Activated CD4-positive, alpha-beta memory T cell treated with anti-CD3 and anti-CD28 coated beads for 36 hours (primary cell): ENCODE measurements at regions not wholly inside any gene's neighbourhood (a gene's known extent, or its start where the extent isn't known, plus 50 kb on each side); places are given as distances from the start of the nearest gene placed in this dataset.

ENCODE experiments used
- CTCF ChIA-PET: fragments of 350-600 bp; sonication (Branson Sonifier 250); formaldehyde crosslinking; loops from one replicate; lab custom pipeline; 2021; ENCODE audit warnings: antibody characterized with exemption, inconsistent platforms; lab: Charles Lee
- POLR2A ChIA-PET: fragments of 350-600 bp; sonication (Branson Sonifier 250); formaldehyde crosslinking; loops from one replicate; lab custom pipeline; 2021; ENCODE audit warnings: antibody characterized with exemption; lab: Charles Lee
- DNase-seq: peaks from one replicate; pipeline ENCODE4 v3.0.0-alpha.2; 2020
- H3K27ac Mint-ChIP-seq: one replicate; pipeline ENCODE4 v1.8.0; 2021; ENCODE audit warnings: mixed read lengths
- H3K27me3 Mint-ChIP-seq: one replicate; pipeline ENCODE4 v1.8.0; 2021; ENCODE audit warnings: mixed read lengths
- H3K36me3 Mint-ChIP-seq: one replicate; pipeline ENCODE4 v1.8.0; 2021; ENCODE audit warnings: mixed read lengths
- H3K4me1 Mint-ChIP-seq: one replicate; pipeline ENCODE4 v1.8.0; 2021; ENCODE audit warnings: low read depth, mixed read lengths
- H3K4me3 Mint-ChIP-seq: one replicate; pipeline ENCODE4 v1.8.0; 2021; ENCODE audit warnings: mild to moderate bottlenecking, mixed read lengths
- H3K9me3 Mint-ChIP-seq: one replicate; pipeline ENCODE4 v1.8.0; 2021; ENCODE audit warnings: mixed read lengths
- intact Hi-C: fragments of 100-400 bp; cut with micrococcal nuclease; formaldehyde crosslinking; loops from one replicate; pipeline ENCODE4 v1.15.1; 2023

- DNase-seq, result no peak
- ChIA-PET CTCF (no interaction called here), POLR2A (no interaction called here)
- Mint-ChIP-seq H3K4me3 (no peak overlapping the region), H3K36me3 (no peaks in the 10 kb centered on the region), H3K4me1 (no peaks in the 10 kb centered on the region), H3K27ac (no peak overlapping the region), H3K9me3 (no peaks in the 10 kb centered on the region), H3K27me3 (no peaks in the 10 kb centered on the region)
- intact Hi-C loops, result no loop called here
Measured at GRCh38 chr9:79004032-79004431, 567.7 kb upstream of the TLE4 start.

GRCh38 chr9:79006546-79006945, 565.2 kb upstream of the TLE4 start:
- no peak for DNase-seq
- POLR2A ChIA-PET, result no interaction called here
- Mint-ChIP-seq H3K9me3 (no peaks in the 10 kb centered on the region), H3K4me3 (no peak overlapping the region), H3K27me3 (no peaks in the 10 kb centered on the region), H3K27ac (no peak overlapping the region), H3K4me1 (no peaks in the 10 kb centered on the region), H3K36me3 (no peaks in the 10 kb centered on the region)
- intact Hi-C loops, result no loop called here
- CTCF ChIA-PET, result no interaction called here

- H3K9me3 Mint-ChIP-seq, result no peaks in the 10 kb centered on the region
- H3K27ac Mint-ChIP-seq, result no peak overlapping the region
- ChIA-PET POLR2A (no interaction called here), CTCF (no interaction called here)
- no peaks in the 10 kb centered on the region for H3K36me3 Mint-ChIP-seq
- H3K4me3 Mint-ChIP-seq, result no peak overlapping the region
- intact Hi-C loops, result no loop called here
- DNase-seq, result no peak
- no peaks in the 10 kb centered on the region for H3K27me3 Mint-ChIP-seq
- no peaks in the 10 kb centered on the region for H3K4me1 Mint-ChIP-seq
Measured at GRCh38 chr9:79007701-79008483, 563.9 kb upstream of the TLE4 start.

- H3K4me1 Mint-ChIP-seq, result no peaks in the 10 kb centered on the region
- no peak overlapping the region for H3K4me3 Mint-ChIP-seq
- CTCF ChIA-PET, result no interaction called here
- no peak overlapping the region for H3K27ac Mint-ChIP-seq
- no peaks in the 10 kb centered on the region for H3K27me3 Mint-ChIP-seq
- no peak for DNase-seq
- POLR2A ChIA-PET, result no interaction called here
- no peaks in the 10 kb centered on the region for H3K36me3 Mint-ChIP-seq
- H3K9me3 Mint-ChIP-seq, result no peaks in the 10 kb centered on the region
- intact Hi-C loops, result no loop called here
Measured at GRCh38 chr9:79008916-79009315, 562.8 kb upstream of the TLE4 start.

GRCh38 chr9:79011461-79011860, 560.3 kb upstream of the TLE4 start:
- POLR2A ChIA-PET, result no interaction called here
- Mint-ChIP-seq H3K27me3 (no peaks in the 10 kb centered on the region), H3K9me3 (no peaks in the 10 kb centered on the region), H3K4me1 (no peaks in the 10 kb centered on the region), H3K36me3 (no peaks in the 10 kb centered on the region), H3K4me3 (no peak overlapping the region), H3K27ac (no peak overlapping the region)
- DNase-seq, result no peak
- CTCF ChIA-PET, result no interaction called here
- intact Hi-C loops, result no loop called here

GRCh38 chr9:79012561-79012960, 559.2 kb upstream of the TLE4 start:
- Mint-ChIP-seq H3K4me1 (no peaks in the 10 kb centered on the region), H3K27me3 (no peaks in the 10 kb centered on the region)
- POLR2A ChIA-PET, result no interaction called here

GRCh38 chr9:79013715-79014610, 557.8 kb upstream of the TLE4 start:
- no peaks in the 10 kb centered on the region for H3K27me3 Mint-ChIP-seq

More at GRCh38 chr9:79012561-79012960, 559.2 kb upstream of the TLE4 start:
- intact Hi-C loops, result no loop called here
- H3K36me3 Mint-ChIP-seq, result no peaks in the 10 kb centered on the region
- no peak overlapping the region for H3K27ac Mint-ChIP-seq
- no peak overlapping the region for H3K4me3 Mint-ChIP-seq
- no peak for DNase-seq
- CTCF ChIA-PET, result no interaction called here
- no peaks in the 10 kb centered on the region for H3K9me3 Mint-ChIP-seq

GRCh38 chr9:79014929-79015699, 556.7 kb upstream of the TLE4 start:
- intact Hi-C loops, result no loop called here
- Mint-ChIP-seq H3K27ac (no peak overlapping the region), H3K36me3 (no peaks in the 10 kb centered on the region), H3K4me3 (no peak overlapping the region), H3K27me3 (no peaks in the 10 kb centered on the region), H3K9me3 (no peaks in the 10 kb centered on the region), H3K4me1 (no peaks in the 10 kb centered on the region)
- no peak for DNase-seq
- ChIA-PET CTCF (no interaction called here), POLR2A (no interaction called here)

More at GRCh38 chr9:79013715-79014610, 557.8 kb upstream of the TLE4 start:
- Mint-ChIP-seq H3K9me3 (no peaks in the 10 kb centered on the region), H3K36me3 (no peaks in the 10 kb centered on the region), H3K4me3 (no peak overlapping the region), H3K27ac (no peak overlapping the region), H3K4me1 (no peaks in the 10 kb centered on the region)
- intact Hi-C loops, result no loop called here
- no peak for DNase-seq
- CTCF ChIA-PET, result no interaction called here
- POLR2A ChIA-PET, result no interaction called here

- H3K9me3 Mint-ChIP-seq, result no peaks in the 10 kb centered on the region
- ChIA-PET CTCF (no interaction called here), POLR2A (no interaction called here)
- no peaks in the 10 kb centered on the region for H3K36me3 Mint-ChIP-seq
- intact Hi-C loops, result no loop called here
- no peak overlapping the region for H3K27ac Mint-ChIP-seq
- no peak for DNase-seq
- no peak overlapping the region for H3K4me3 Mint-ChIP-seq
- no peaks in the 10 kb centered on the region for H3K27me3 Mint-ChIP-seq
- H3K4me1 Mint-ChIP-seq, result no peaks in the 10 kb centered on the region
Measured at GRCh38 chr9:79015951-79016350, 555.8 kb upstream of the TLE4 start.

GRCh38 chr9:79020276-79020675, 551.5 kb upstream of the TLE4 start:
- no peak for DNase-seq
- Mint-ChIP-seq H3K27ac (no peak overlapping the region), H3K27me3 (no peaks in the 10 kb centered on the region), H3K36me3 (no peaks in the 10 kb centered on the region), H3K4me1 (no peaks in the 10 kb centered on the region), H3K9me3 (no peaks in the 10 kb centered on the region), H3K4me3 (no peak overlapping the region)
- POLR2A ChIA-PET, result no interaction called here
- intact Hi-C loops, result no loop called here
- CTCF ChIA-PET, result no interaction called here

- Mint-ChIP-seq H3K4me1 (no peaks in the 10 kb centered on the region), H3K27me3 (no peaks in the 10 kb centered on the region), H3K4me3 (no peak overlapping the region), H3K36me3 (no peaks in the 10 kb centered on the region), H3K27ac (no peak overlapping the region), H3K9me3 (no peaks in the 10 kb centered on the region)
- intact Hi-C loops, result no loop called here
- CTCF ChIA-PET, result no interaction called here
- POLR2A ChIA-PET, result no interaction called here
- no peak for DNase-seq
Measured at GRCh38 chr9:79021084-79021483, 550.7 kb upstream of the TLE4 start.

GRCh38 chr9:79023134-79023580, 548.6 kb upstream of the TLE4 start:
- ChIA-PET POLR2A (no interaction called here), CTCF (no interaction called here)
- intact Hi-C loops, result no loop called here
- H3K27ac Mint-ChIP-seq, result no peak overlapping the region
- no peak for DNase-seq
- no peaks in the 10 kb centered on the region for H3K36me3 Mint-ChIP-seq
- H3K9me3 Mint-ChIP-seq, result no peaks in the 10 kb centered on the region
- H3K27me3 Mint-ChIP-seq, result no peaks in the 10 kb centered on the region
- H3K4me3 Mint-ChIP-seq, result no peak overlapping the region
- no peaks in the 10 kb centered on the region for H3K4me1 Mint-ChIP-seq
